Gastroesophageal sphincter (tissue), 4 donors: ENCODE measurements at regions not wholly inside any gene's neighbourhood (a gene's known extent, or its start where the extent isn't known, plus 50 kb on each side); places are given as distances from the start of the nearest gene placed in this dataset.

Experiments
- ATAC-seq: fragments of 150-250 bp; one replicate; pipeline ENCODE4 v1.9.1; 2016; ENCODE audit warnings: mild to moderate bottlenecking, moderate library complexity
- H3K27ac ChIP-seq, 4 donors: fragments of 200-600 bp; sonication (generic) in 3 of 4; 1 replicate in 3 of 4; 2 replicates in 1 of 4; pipeline ENCODE4 v1.5.1; 2016 to 2019
- H3K27me3 ChIP-seq: fragments of 200-600 bp; sonication (generic); one replicate; pipeline ENCODE4 v1.5.1; 2019
- H3K36me3 ChIP-seq, 2 donors: fragments of 200-600 bp; sonication (generic); one replicate each; pipeline ENCODE4 v1.5.1; 2019; ENCODE audit warnings: control low read depth in 1 of 2
- H3K4me1 ChIP-seq, 3 donors: fragments of 200-600 bp; sonication (generic); 1 replicate in 2 of 3; 2 replicates in 1 of 3; pipeline ENCODE4 v1.5.1; 2016 to 2019; ENCODE audit warnings: control low read depth in 2 of 3
- H3K4me3 ChIP-seq, 2 donors: fragments of 200-600 bp; sonication (generic); one replicate each; pipeline ENCODE4 v1.5.1; 2019; ENCODE audit warnings: mild to moderate bottlenecking in 1 of 2, moderate library complexity in 1 of 2
- H3K9me3 ChIP-seq, 3 donors: fragments of 200-600 bp; sonication (generic); one replicate each; pipeline ENCODE4 v1.5.1; 2017 to 2019; ENCODE audit warnings: control low read depth in 2 of 3
- CTCF ChIP-seq, 4 experiments: fragments of 200-600 bp in 2 of 4; fragments of 450-650 bp in 2 of 4; sonication (generic) in 1 of 4; IDR thresholded peaks; one replicate each; pipeline ENCODE4 v1.5.1; 2017 to 2019; ENCODE audit warnings: antibody characterized with exemption in 4 of 4, mild to moderate bottlenecking in 2 of 4, moderate library complexity in 2 of 4
- EP300 ChIP-seq: sonication (generic); formaldehyde crosslinking; IDR thresholded peaks from one replicate; pipeline ENCODE4 v1.6.1; 2017; ENCODE audit warnings: antibody characterized with exemption, mild to moderate bottlenecking
- POLR2A ChIP-seq, 2 donors: fragments of 450-650 bp; IDR thresholded peaks; one replicate each; pipeline ENCODE4 v1.6.1; 2017; ENCODE audit warnings: antibody characterized with exemption in 2 of 2, mild to moderate bottlenecking in 2 of 2, moderate library complexity in 1 of 2
- POLR2AphosphoS5 ChIP-seq: sonication (generic); formaldehyde crosslinking; IDR thresholded peaks from one replicate; pipeline ENCODE4 v1.6.1; 2017; ENCODE audit warnings: antibody characterized with exemption
- WGBS, 2 donors: methylation state at CpG; one replicate each; pipeline ENCODE4 v1.1.5; 2018; ENCODE audit warnings: low coverage in 1 of 2; 5-methylcytosine and 5-hydroxymethylcytosine counted together

GRCh38 chr5:77892061-77893010, 116.2 kb upstream of the TBCA start:
- Histone ChIP-seq H3K36me3 (no peaks in the 10 kb centered on the region), H3K27ac (no peak overlapping the region), H3K27me3 (peaks cover 5% of the 10 kb centered on the region), H3K4me1 (no peaks in the 10 kb centered on the region), H3K9me3 (no peaks in the 10 kb centered on the region), H3K4me3 (no peak overlapping the region)
- 78 to 89% methylated on average over 10 to 12 of the region's 12 CpGs for WGBS, 2 donors
- ATAC-seq: no peak
- TF ChIP-seq POLR2AphosphoS5 (no peak), EP300 (no peak), CTCF (IDR thresholded peaks at IDR 0.05) (no peak), POLR2A (IDR thresholded peaks at IDR 0.05) (no peak)

DNA sequence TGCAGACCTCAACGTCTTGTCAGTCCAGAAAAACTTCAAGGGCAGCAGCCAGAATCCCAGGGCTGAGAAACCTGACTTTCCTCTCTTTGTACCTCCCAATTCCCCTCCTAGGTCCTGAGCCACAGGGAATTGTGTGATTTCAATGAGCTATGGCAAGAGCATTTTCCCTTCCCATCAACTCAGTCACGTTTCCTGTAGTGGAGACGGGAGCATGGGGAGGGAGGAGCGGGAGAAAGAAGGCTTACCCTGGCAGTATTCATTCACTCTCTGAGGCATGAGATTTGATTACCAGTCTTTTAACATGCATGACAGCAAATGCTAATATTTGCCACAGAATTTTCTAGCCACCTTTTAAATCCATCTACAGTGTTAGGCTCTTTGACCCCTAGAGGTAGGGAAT, 109.4 kb upstream of the TBCA start:
- Histone ChIP-seq H3K9me3 (no peaks in the 10 kb centered on the region), H3K27me3 (peaks cover 39% of the 10 kb centered on the region), H3K4me1 (no peaks in the 10 kb centered on the region), H3K4me3 (no peak overlapping the region), H3K27ac (no peak overlapping the region), H3K36me3 (no peaks in the 10 kb centered on the region)
- TF ChIP-seq POLR2A (IDR thresholded peaks at IDR 0.05): no peak
- TF ChIP-seq CTCF (IDR thresholded peaks at IDR 0.05): no peak
- TF ChIP-seq POLR2AphosphoS5: no peak
- TF ChIP-seq EP300: no peak
- no peak for ATAC-seq
- WGBS, 2 donors: 53 to 69% methylated on average over 4 of the region's 4 CpGs

GRCh38 chr5:77882670-77883257, 106.6 kb upstream of the TBCA start:
- H3K9me3 ChIP-seq: no peaks in the 10 kb centered on the region
- peaks cover 37% of the 10 kb centered on the region for H3K27me3 ChIP-seq
- TF ChIP-seq POLR2A (IDR thresholded peaks at IDR 0.05): no peak
- no peak for TF ChIP-seq POLR2AphosphoS5
- no peak for TF ChIP-seq EP300
- TF ChIP-seq CTCF (IDR thresholded peaks at IDR 0.05): no peak
- H3K36me3 ChIP-seq: no peaks in the 10 kb centered on the region
- 75% methylated on average over 1 of the region's 6 CpGs; no CpG with 5 or more reads in 1 of the 2 donors for WGBS, 2 donors
- no peak overlapping the region for H3K27ac ChIP-seq
- ATAC-seq: no peak
- H3K4me3 ChIP-seq: no peak overlapping the region
- H3K4me1 ChIP-seq: no peaks in the 10 kb centered on the region

DNA sequence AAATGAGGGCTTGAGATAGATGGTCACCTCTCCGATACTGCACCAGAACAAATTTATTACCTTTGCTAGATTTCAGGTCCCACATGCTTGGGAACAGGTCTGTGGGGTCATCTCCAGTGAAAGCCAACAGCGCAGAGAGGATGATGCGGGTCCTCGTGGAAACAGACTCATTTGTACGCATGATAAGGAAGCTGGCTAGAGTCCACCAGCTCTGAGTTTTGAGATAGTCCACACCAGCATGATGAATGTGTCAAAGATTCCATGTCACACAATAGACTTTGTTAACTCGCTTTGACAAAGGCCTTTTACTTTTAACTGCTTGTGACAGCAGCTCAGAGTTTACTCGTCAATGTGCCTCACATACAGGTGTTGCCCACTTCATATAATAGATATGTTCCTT, 105.4 kb upstream of the TBCA start:
- H3K36me3 ChIP-seq: no peaks in the 10 kb centered on the region
- H3K4me3 ChIP-seq: no peak overlapping the region
- no peak overlapping the region for H3K27ac ChIP-seq
- TF ChIP-seq POLR2A (IDR thresholded peaks at IDR 0.05) (no peak), CTCF (IDR thresholded peaks at IDR 0.05) (no peak), EP300 (no peak), POLR2AphosphoS5 (no peak)
- 63 to 82% methylated on average over 6 to 7 of the region's 7 CpGs for WGBS, 2 donors
- no peaks in the 10 kb centered on the region for H3K4me1 ChIP-seq
- no peaks in the 10 kb centered on the region for H3K9me3 ChIP-seq
- H3K27me3 ChIP-seq: peaks cover 30% of the 10 kb centered on the region
- no peak for ATAC-seq
